Ramos (cell line): ENCODE measurements at regions not wholly inside any gene's neighbourhood (a gene's known extent, or its start where the extent isn't known, plus 50 kb on each side); places are given as distances from the start of the nearest gene placed in this dataset.
"Not testable (repeated sequence)": the region's sequence is repeated elsewhere in the genome, so short reads cannot be mapped to it uniquely, and the experiment has no call there.

Experiments used
- in situ Hi-C: fragments of 300-500 bp; cut with MboI; formaldehyde crosslinking; loops from one replicate; pipeline ENCODE4 v1.14.3; 2022; ENCODE audit warnings: low sequenced_read_pairs; ENCODE audit not compliant: unreplicated experiment

- in situ Hi-C loops = not testable (repeated sequence)
Measured at GRCh38 chr6:25207453-25208155, 71.6 kb upstream of the CARMIL1 start.

- in situ Hi-C loops = no loop called here
Measured at GRCh38 chr6:25215881-25216280, 63.3 kb upstream of the CARMIL1 start.

GRCh38 chr6:25217302-25217701 is 61.9 kb upstream of the CARMIL1 start:
- in situ Hi-C loops = no loop called here

GRCh38 chr6:25217829-25218228 is 61.3 kb upstream of the CARMIL1 start:
- in situ Hi-C loops = no loop called here

GRCh38 chr6:25218346-25218745 is 60.8 kb upstream of the CARMIL1 start:
- in situ Hi-C loops = no loop called here

GRCh38 chr6:25219216-25219916 is 59.8 kb upstream of the CARMIL1 start:
- in situ Hi-C loops = no loop called here

- in situ Hi-C loops = no loop called here
Measured at GRCh38 chr6:25219917-25220278, 59.3 kb upstream of the CARMIL1 start.

- in situ Hi-C loops = no loop called here
Measured at GRCh38 chr6:25220857-25221256, 58.3 kb upstream of the CARMIL1 start.

GRCh38 chr6:25222006-25222678 is 57.0 kb upstream of the CARMIL1 start:
- in situ Hi-C loops = no loop called here

- in situ Hi-C loops = no loop called here
Measured at GRCh38 chr6:25223490-25223991, 55.6 kb upstream of the CARMIL1 start.

GRCh38 chr6:25224242-25224641 is 54.9 kb upstream of the CARMIL1 start:
- in situ Hi-C loops = no loop called here

- in situ Hi-C loops = no loop called here
Measured at GRCh38 chr6:25227854-25228253, 51.3 kb upstream of the CARMIL1 start.
